Activated B cell treated with CpG ODN at 0.5 μM for 24 hours (primary cell): ENCODE measurements at regions not wholly inside any gene's neighbourhood (a gene's known extent, or its start where the extent isn't known, plus 50 kb on each side); places are given as distances from the start of the nearest gene placed in this dataset.

Experiments used
- ATAC-seq: fragments of 200-7000 bp; cut with Tn5 transposase; one replicate; pipeline ENCODE4 v1.10.0; 2021; ENCODE audit warnings: low read depth, mild to moderate bottlenecking, moderate library complexity
- CTCF ChIA-PET: fragments of 350-600 bp; sonication (Branson Sonifier 250); formaldehyde crosslinking; loops from one replicate; lab custom pipeline; 2021; ENCODE audit warnings: antibody characterized with exemption; lab: Charles Lee
- POLR2A ChIA-PET: fragments of 350-600 bp; sonication (Branson Sonifier 250); formaldehyde crosslinking; loops from one replicate; lab custom pipeline; 2021; ENCODE audit warnings: antibody characterized with exemption; lab: Charles Lee
- DNase-seq: peaks from one replicate; pipeline ENCODE4 v3.0.0; 2022
- H3K27ac Mint-ChIP-seq: one replicate; pipeline ENCODE4 v1.8.0; 2020; ENCODE audit warnings: mixed read lengths
- H3K27me3 Mint-ChIP-seq: one replicate; pipeline ENCODE4 v1.8.0; 2021; ENCODE audit warnings: mixed read lengths
- H3K36me3 Mint-ChIP-seq: one replicate; pipeline ENCODE4 v1.8.0; 2021; ENCODE audit warnings: low read depth, mixed read lengths
- H3K4me1 Mint-ChIP-seq: one replicate; pipeline ENCODE4 v1.8.0; 2021; ENCODE audit warnings: mixed read lengths
- H3K4me3 Mint-ChIP-seq: one replicate; pipeline ENCODE4 v1.8.0; 2020; ENCODE audit warnings: mild to moderate bottlenecking, mixed read lengths
- H3K9me3 Mint-ChIP-seq: one replicate; pipeline ENCODE4 v1.8.0; 2020; ENCODE audit warnings: mixed read lengths
- intact Hi-C: fragments of 100-400 bp; cut with micrococcal nuclease; formaldehyde crosslinking; loops from one replicate; pipeline ENCODE4 v1.15.1; 2024
- TF ChIP-seq, protein P1 (sequence below): fragments of 200-600 bp; IDR thresholded peaks from one replicate; pipeline ENCODE4 v1.8.0; 2022; ENCODE audit warnings: antibody characterized with exemption, mild to moderate bottlenecking

DNA sequence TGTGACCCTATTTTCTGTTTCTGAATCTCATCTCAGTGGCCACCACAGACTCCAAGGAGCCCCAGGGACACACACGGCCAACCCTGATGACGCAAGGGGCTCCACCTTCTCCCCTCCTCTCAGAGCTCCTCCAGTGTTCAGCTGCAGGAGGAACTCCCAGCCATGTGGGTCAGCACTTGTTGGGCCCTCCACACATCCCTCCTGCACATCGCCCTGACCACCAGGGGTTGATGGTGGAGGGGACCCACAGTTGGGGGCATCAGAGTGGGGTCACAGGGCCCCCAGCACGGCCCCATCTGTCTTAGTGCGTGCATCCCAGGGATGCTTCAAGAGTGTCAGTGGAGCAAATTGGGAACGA lies 499.6 kb downstream of the BRD1 start:
- DNase-seq (no peak), ATAC-seq (no peak)
- Mint-ChIP-seq H3K4me1 (no peaks in the 10 kb centered on the region), H3K9me3 (peaks cover 5% of the 10 kb centered on the region), H3K36me3 (no peaks in the 10 kb centered on the region), H3K27ac (no peak overlapping the region), H3K4me3 (no peak overlapping the region), H3K27me3 (peaks cover 4% of the 10 kb centered on the region)
- intact Hi-C loops = no loop called here
- TF ChIP-seq, protein P1, sequence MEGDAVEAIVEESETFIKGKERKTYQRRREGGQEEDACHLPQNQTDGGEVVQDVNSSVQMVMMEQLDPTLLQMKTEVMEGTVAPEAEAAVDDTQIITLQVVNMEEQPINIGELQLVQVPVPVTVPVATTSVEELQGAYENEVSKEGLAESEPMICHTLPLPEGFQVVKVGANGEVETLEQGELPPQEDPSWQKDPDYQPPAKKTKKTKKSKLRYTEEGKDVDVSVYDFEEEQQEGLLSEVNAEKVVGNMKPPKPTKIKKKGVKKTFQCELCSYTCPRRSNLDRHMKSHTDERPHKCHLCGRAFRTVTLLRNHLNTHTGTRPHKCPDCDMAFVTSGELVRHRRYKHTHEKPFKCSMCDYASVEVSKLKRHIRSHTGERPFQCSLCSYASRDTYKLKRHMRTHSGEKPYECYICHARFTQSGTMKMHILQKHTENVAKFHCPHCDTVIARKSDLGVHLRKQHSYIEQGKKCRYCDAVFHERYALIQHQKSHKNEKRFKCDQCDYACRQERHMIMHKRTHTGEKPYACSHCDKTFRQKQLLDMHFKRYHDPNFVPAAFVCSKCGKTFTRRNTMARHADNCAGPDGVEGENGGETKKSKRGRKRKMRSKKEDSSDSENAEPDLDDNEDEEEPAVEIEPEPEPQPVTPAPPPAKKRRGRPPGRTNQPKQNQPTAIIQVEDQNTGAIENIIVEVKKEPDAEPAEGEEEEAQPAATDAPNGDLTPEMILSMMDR = no peak
- ChIA-PET POLR2A (no interaction called here), CTCF (no interaction called here)

DNA sequence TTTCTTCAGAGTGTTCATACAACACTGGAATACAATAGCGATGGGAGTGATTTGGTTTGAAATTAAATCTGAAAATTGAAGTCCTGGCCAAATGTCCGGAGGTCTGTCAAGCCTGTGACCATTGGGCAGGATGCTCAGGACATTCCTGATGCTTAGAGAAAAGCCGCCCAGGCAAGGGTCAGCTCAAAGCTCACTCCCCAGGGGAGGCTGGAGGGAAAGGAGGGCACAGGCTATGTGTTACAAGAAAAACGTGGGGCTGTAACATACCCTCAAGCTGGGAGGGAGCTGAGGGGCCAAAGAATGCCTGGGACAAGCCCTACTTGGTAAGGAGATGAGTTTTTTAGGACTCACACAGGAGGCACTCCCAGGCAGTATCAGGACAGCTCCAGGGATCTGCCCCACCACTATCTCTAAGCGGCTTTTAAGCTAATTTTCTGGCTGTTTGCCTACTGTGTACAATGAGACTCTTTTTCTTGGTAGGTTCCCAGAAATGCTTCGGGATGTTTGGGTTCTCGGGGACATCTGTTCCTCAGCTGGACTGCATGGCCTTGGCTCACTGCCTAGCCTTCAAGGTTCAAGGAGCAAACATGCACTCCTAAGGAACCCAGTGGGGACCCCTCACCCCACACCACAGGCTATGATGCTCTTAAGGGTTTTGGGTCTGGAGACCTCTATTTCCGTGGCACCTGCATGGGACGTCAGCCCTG lies 500.1 kb downstream of the BRD1 start:
- CTCF ChIA-PET = no interaction called here
- ATAC-seq (no peak), DNase-seq (no peak)
- H3K36me3 Mint-ChIP-seq = no peaks in the 10 kb centered on the region
- POLR2A ChIA-PET = no interaction called here
- TF ChIP-seq, protein P1 = no peak
- H3K9me3 Mint-ChIP-seq = peaks cover 5% of the 10 kb centered on the region
- H3K27me3 Mint-ChIP-seq = peaks cover 4% of the 10 kb centered on the region
- H3K4me1 Mint-ChIP-seq = no peaks in the 10 kb centered on the region
- no peak overlapping the region for H3K27ac Mint-ChIP-seq
- no peak overlapping the region for H3K4me3 Mint-ChIP-seq
- intact Hi-C loops = no loop called here

DNA sequence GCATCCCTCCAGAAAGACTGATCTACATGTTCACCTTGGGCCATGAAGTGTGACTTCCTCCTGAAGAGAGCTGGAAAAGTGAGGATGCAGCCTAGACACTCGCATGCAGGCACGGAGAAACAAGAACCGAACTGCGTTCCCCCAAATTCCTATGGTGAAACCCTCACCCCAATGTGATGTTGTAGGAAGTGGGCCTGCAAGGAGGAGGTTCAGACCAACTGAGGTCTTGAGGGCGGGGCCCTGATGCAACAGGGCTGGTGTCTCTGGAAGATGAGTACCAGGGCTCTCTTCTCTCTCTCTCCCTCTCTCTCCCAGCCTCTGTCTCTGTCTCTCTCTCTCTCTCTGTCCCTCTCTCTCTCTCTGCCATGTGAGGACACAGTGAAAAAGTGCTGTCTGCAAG lies 501.1 kb downstream of the BRD1 start:
- H3K9me3 Mint-ChIP-seq = peaks cover 5% of the 10 kb centered on the region
- ChIA-PET CTCF (no interaction called here), POLR2A (no interaction called here)
- H3K4me1 Mint-ChIP-seq = no peaks in the 10 kb centered on the region
- no peak for ATAC-seq
- H3K27me3 Mint-ChIP-seq = peaks cover 4% of the 10 kb centered on the region
- intact Hi-C loops = no loop called here
- DNase-seq = no peak
- no peaks in the 10 kb centered on the region for H3K36me3 Mint-ChIP-seq
- H3K4me3 Mint-ChIP-seq = no peak overlapping the region
- TF ChIP-seq, protein P1 = no peak
- no peak overlapping the region for H3K27ac Mint-ChIP-seq

DNA sequence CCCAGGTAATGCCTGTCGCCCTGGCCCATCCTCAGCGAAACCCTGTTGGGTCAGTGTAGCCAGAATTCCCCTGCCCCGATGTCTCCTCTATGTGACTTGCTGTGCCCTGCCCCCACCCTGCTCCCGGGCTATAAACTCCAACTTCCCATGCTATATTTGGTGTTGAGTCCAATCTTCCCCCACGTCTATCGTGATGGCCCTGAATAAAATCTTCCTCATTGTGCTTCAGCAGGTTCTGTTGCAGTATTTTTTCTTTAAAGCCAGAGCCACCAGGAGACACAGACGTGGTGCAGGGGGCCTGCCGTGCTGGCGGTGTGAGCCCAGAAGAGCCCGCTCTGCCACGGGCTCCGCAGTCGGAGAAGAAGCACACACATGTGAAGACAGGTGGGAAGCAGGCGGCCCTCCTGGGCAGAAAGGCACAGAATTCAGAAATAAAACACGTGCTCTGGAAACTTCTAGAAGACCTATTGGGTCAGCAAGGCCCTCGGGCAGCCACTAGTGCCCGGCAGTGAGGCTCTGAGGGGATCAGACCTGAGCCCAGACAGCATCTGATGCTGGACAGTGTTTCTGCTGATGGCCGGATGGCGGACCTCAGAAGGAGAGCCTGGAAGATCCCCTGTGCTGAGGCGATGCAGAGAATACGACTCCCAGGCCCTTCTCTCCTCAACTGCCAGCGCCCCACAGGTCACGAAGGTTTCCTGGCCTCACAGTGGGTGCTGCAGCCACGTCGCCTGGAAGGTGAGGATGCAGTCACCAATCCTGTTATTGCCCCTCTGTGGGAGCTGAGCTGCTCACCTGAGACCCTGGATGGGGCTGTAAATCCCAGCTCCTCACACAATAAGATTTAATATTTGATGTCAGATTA lies 501.9 kb downstream of the BRD1 start:
- TF ChIP-seq, protein P1 = no peak
- Mint-ChIP-seq H3K9me3 (peaks cover 5% of the 10 kb centered on the region), H3K36me3 (no peaks in the 10 kb centered on the region), H3K27me3 (peaks cover 4% of the 10 kb centered on the region), H3K4me1 (no peaks in the 10 kb centered on the region), H3K4me3 (no peak overlapping the region), H3K27ac (no peak overlapping the region)
- ChIA-PET CTCF (no interaction called here), POLR2A (no interaction called here)
- ATAC-seq (no peak), DNase-seq (no peak)
- intact Hi-C loops = no loop called here
